ENCODE measurements at regions not wholly inside any gene's neighbourhood (a gene's known extent, or its start where the extent isn't known, plus 50 kb on each side); places are given as distances from the start of the nearest gene placed in this dataset.
"Not testable (repeated sequence)": the region's sequence is repeated elsewhere in the genome, so short reads cannot be mapped to it uniquely, and the experiment has no call there.

- not testable (repeated sequence) for TF ChIP-seq CTCF (conservative IDR thresholded peaks at IDR 0.05); EZH2 (IDR thresholded peaks at IDR 0.05; ENCODE audit: low read depth)
Observed at GRCh38 chr3:168660879-168661657, 565.3 kb upstream of the GOLIM4 start.

All from PC-9 (cell line).